Testis (tissue), 2 donors: ENCODE measurements at regions not wholly inside any gene's neighbourhood (a gene's known extent, or its start where the extent isn't known, plus 50 kb on each side); places are given as distances from the start of the nearest gene placed in this dataset.

ENCODE experiments used
- POLR2A ChIP-seq: fragments of 450-650 bp; IDR thresholded peaks from one replicate; pipeline ENCODE4 v1.6.1; 2017; ENCODE audit warnings: antibody characterized with exemption, mild to moderate bottlenecking, moderate library complexity
- TF ChIP-seq, protein P1 (sequence below), 3 experiments: fragments of 450-650 bp in 2 of 3; fragments of 200-600 bp in 1 of 3; sonication (generic) in 1 of 3; IDR thresholded peaks; one replicate each; pipeline ENCODE4 v1.5.1; 2016 to 2019; ENCODE audit warnings: antibody characterized with exemption in 3 of 3, mild to moderate bottlenecking in 2 of 3, moderate library complexity in 1 of 3

DNA sequence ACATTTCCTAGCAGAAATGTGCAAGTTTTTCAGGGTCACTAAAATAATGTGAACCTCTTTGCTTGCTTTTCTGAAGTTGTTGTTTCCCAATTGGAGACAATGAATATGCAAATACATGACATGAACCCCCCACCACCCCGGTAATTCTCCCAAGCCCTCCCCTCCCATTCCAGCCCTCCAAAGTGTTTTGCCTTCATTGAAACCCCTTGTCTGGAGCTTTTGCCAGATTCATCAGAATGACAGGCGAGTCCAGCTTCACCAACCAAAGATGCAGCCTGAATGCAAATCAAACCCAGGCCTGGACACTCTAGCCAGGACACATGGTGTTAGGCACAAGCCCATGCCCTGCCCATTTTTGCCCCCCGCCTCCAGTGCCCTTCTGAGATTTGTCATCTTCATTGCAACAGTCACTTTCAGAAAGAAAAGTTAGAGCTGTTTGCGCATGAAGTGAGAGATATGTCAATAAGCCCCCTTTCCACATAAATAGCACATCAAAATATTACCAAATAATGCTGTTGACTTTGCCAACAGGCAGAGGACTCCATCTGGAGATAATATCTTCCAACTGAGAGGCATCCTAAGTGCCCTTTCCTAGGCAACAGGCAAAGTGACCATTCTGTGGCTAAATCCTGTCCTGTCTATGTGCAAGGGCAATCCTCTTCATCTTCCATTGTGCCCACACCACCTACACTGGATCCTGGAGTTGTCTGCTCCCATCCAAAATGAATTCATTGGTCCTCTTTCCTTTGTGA is 145.6 kb upstream of the NFIA start:
- TF ChIP-seq, protein P1, sequence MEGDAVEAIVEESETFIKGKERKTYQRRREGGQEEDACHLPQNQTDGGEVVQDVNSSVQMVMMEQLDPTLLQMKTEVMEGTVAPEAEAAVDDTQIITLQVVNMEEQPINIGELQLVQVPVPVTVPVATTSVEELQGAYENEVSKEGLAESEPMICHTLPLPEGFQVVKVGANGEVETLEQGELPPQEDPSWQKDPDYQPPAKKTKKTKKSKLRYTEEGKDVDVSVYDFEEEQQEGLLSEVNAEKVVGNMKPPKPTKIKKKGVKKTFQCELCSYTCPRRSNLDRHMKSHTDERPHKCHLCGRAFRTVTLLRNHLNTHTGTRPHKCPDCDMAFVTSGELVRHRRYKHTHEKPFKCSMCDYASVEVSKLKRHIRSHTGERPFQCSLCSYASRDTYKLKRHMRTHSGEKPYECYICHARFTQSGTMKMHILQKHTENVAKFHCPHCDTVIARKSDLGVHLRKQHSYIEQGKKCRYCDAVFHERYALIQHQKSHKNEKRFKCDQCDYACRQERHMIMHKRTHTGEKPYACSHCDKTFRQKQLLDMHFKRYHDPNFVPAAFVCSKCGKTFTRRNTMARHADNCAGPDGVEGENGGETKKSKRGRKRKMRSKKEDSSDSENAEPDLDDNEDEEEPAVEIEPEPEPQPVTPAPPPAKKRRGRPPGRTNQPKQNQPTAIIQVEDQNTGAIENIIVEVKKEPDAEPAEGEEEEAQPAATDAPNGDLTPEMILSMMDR (IDR thresholded peaks at IDR 0.05) = no peak
- no peak for TF ChIP-seq POLR2A
